HG03039 (cell line): ENCODE measurements at regions not wholly inside any gene's neighbourhood (a gene's known extent, or its start where the extent isn't known, plus 50 kb on each side); places are given as distances from the start of the nearest gene placed in this dataset.
"Not testable (repeated sequence)": the region's sequence is repeated elsewhere in the genome, so short reads cannot be mapped to it uniquely, and the experiment has no call there.

ENCODE experiments used
- ATAC-seq: cut with Tn5 transposase; IDR thresholded peaks from one replicate; pipeline ENCODE4 v1.9.1; 2021; ENCODE audit warnings: mild to moderate bottlenecking, moderate library complexity; ENCODE audit not compliant: unreplicated experiment

GRCh38 chr18:61628085-61628484, 264.7 kb downstream of the RNF152 start:
- no peak for ATAC-seq

DNA sequence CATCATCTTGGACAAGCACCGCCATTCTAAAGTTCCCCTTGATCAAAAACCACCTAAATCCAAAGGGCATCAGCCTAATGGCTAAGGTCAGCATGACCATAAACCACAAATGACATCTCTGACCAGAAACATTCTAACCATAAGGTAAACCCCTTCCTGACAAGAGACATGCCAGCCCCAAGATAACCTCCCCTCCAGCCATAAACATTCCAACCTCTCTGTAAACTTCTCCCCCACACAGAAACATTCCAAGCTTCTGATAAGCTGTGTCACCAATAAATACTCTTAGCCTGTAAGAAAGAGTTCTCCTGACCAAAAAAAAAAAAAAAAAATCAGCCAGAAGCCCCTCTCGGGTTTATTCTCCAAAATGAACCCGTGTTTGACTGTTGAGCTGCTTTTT, 268.2 kb downstream of the RNF152 start:
- ATAC-seq: not testable (repeated sequence)

GRCh38 chr18:61619783-61620182, 273.0 kb downstream of the RNF152 start:
- ATAC-seq: no peak

GRCh38 chr18:61618816-61619215, 274.0 kb downstream of the RNF152 start:
- ATAC-seq: no peak

- no peak for ATAC-seq
Measured at GRCh38 chr18:61616111-61616610, 276.6 kb downstream of the RNF152 start.

GRCh38 chr18:61612517-61612916, 279.3 kb downstream of the CDH20 start:
- ATAC-seq: no peak

DNA sequence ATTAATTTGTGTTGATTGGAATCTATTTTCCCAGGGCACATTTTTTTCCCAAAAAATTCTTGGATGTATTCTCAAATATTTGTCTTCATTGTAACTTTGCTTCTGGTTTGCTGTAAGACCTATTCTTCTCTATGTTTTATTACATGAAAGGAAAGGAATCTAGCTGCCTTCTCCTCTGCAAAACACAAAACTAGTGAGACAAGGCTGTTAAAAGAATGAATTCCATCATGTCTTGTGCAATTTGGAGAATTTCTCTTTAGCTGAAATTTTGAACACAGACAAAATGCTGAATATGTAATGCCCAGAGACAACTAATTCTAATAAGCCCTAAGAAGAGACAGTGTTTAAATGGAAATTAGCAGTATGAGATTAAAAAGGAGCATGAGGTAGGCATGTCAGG, 275.9 kb downstream of the CDH20 start:
- ATAC-seq: no peak

GRCh38 chr18:61608316-61608715, 275.1 kb downstream of the CDH20 start:
- no peak for ATAC-seq

DNA sequence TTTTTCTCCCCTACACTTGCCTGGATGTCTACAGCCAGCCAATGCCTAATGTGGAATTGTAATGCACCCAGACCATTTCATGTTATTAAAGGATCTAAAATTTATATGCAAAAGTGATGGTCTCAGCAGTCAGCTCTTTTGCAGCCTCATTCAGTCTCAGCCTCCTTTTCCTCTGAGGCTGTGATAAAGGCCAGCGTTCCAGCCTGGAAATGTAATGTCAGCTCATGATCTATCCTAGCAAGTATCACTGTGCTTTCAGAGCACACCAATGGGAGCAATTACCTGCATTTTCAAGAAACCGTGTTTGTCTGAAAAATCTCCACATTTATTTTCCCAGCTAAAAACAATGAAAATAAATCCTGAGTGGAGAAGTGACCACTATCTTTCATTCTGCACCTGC, 274.6 kb downstream of the CDH20 start:
- ATAC-seq: no peak

- ATAC-seq: no peak
Measured at GRCh38 chr18:61606759-61607158, 273.5 kb downstream of the CDH20 start.

GRCh38 chr18:61606068-61606660, 272.9 kb downstream of the CDH20 start:
- ATAC-seq: no peak

DNA sequence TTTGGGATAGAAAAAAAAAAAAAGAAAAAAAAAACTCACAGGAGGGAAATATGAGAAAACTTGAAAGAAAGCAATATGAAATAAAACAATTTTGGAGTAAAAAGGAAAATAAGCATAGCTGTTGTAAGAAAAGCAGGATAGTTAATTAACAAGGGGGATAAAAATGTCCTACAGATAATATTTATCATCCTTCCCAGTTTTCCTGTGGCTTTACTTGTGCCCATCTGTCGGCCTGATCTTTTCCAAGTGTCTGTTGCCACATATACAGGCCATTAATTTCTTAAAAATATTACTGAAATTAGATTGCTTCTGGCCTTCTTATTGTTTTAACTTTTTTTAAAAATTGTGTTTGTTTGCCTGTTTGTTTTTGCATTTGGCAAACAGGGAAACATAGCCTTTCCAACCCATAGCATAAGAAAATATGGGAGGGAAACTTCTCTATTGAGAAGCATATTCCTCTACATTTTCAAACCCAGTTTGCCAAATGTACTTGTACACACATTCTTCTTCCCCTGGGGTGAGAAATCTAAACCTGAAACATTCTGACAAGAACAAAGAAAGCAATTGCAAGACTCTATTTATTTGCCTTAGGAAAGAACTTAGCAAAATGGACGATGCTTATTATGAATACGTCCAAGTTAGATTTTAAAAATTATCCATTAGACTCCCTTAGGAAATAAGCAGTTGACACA, 272.3 kb downstream of the CDH20 start:
- no peak for ATAC-seq
